OCI-LY1 (cell line): ENCODE measurements at regions not wholly inside any gene's neighbourhood (a gene's known extent, or its start where the extent isn't known, plus 50 kb on each side); places are given as distances from the start of the nearest gene placed in this dataset.
"Not testable (repeated sequence)": the region's sequence is repeated elsewhere in the genome, so short reads cannot be mapped to it uniquely, and the experiment has no call there.

Source experiments
- CTCF ChIP-seq: fragments of 200-600 bp; sonication (generic), shearing (Covaris generic); IDR thresholded peaks from 2 replicates; pipeline ENCODE4 v1.5.1; 2017; ENCODE audit warnings: mild to moderate bottlenecking, antibody characterized with exemption, low read length, moderate library complexity, mixed read lengths
- EZH2 ChIP-seq: fragments of 200-600 bp; sonication (generic), shearing (Covaris generic); IDR thresholded peaks from 2 replicates; pipeline ENCODE4 v1.8.0; 2017; ENCODE audit warnings: borderline replicate concordance, mixed run types, mild to moderate bottlenecking, antibody characterized with exemption, low read length, moderate library complexity, mixed read lengths

- not testable (repeated sequence) for TF ChIP-seq CTCF, EZH2
These were observed 741.2 kb downstream of the SOCS6 start for GRCh38 chr18:71030085-71030484.
